H9 (cell line): ENCODE measurements at regions not wholly inside any gene's neighbourhood (a gene's known extent, or its start where the extent isn't known, plus 50 kb on each side); places are given as distances from the start of the nearest gene placed in this dataset.

Experiments
- DNase-seq: peaks from one replicate; pipeline ENCODE4 v3.0.0-alpha.2; 2017
- H2AFZ ChIP-seq: one replicate; pipeline ENCODE4 v1.6.1; 2013; ENCODE audit warnings: mild to moderate bottlenecking, low read length, control low read depth, moderate library complexity
- H2AK5ac ChIP-seq: 2 replicates; pipeline ENCODE4 v1.6.1; 2013; ENCODE audit warnings: low read length, control low read depth, mixed read lengths; ENCODE audit not compliant: insufficient read length
- H2BK120ac ChIP-seq: one replicate; pipeline ENCODE4 v1.6.1; 2013; ENCODE audit warnings: low read depth, mild to moderate bottlenecking, low read length, control low read depth, inconsistent platforms; ENCODE audit not compliant: poor library complexity, severe bottlenecking
- H2BK12ac ChIP-seq: 2 replicates; pipeline ENCODE4 v1.6.1; 2013; ENCODE audit warnings: low read length, control low read depth, mixed read lengths, low read depth; ENCODE audit not compliant: insufficient read length
- H2BK15ac ChIP-seq: 2 replicates; pipeline ENCODE4 v1.6.1; 2013; ENCODE audit warnings: low read depth, low read length, control low read depth
- H2BK20ac ChIP-seq: one replicate; pipeline ENCODE4 v1.6.1; 2013; ENCODE audit warnings: low read depth, mild to moderate bottlenecking, low read length, control low read depth, inconsistent platforms; ENCODE audit not compliant: poor library complexity, severe bottlenecking
- H2BK5ac ChIP-seq: 2 replicates; pipeline ENCODE4 v1.6.1; 2013; ENCODE audit warnings: low read length, control low read depth, mixed read lengths; ENCODE audit not compliant: insufficient read length
- H3K14ac ChIP-seq: 2 replicates; pipeline ENCODE4 v1.6.1; 2013; ENCODE audit warnings: low read length, control low read depth; ENCODE audit not compliant: insufficient read depth
- H3K18ac ChIP-seq: 2 replicates; pipeline ENCODE4 v1.6.1; 2013; ENCODE audit warnings: low read depth, mild to moderate bottlenecking, mixed read lengths, low read length, control low read depth; ENCODE audit not compliant: insufficient read length
- H3K23ac ChIP-seq: 2 replicates; pipeline ENCODE4 v1.6.1; 2013; ENCODE audit warnings: low read length, control low read depth, mixed read lengths, low read depth; ENCODE audit not compliant: insufficient read length
- H3K23me2 ChIP-seq: 2 replicates; pipeline ENCODE4 v1.6.1; 2013; ENCODE audit warnings: low read depth, mild to moderate bottlenecking, mixed read lengths, low read length, control low read depth; ENCODE audit not compliant: insufficient read length, poor library complexity, severe bottlenecking
- H3K27ac ChIP-seq: 2 replicates; pipeline ENCODE4 v1.5.1; 2013; ENCODE audit warnings: low read length, control low read depth, mixed read lengths, low read depth; ENCODE audit not compliant: insufficient read length
- H3K27me3 ChIP-seq: 2 replicates; pipeline ENCODE4 v1.6.1; 2013; ENCODE audit warnings: low read length, control low read depth, inconsistent platforms; ENCODE audit not compliant: insufficient read depth
- H3K4ac ChIP-seq: 2 replicates; pipeline ENCODE4 v1.6.1; 2013; ENCODE audit warnings: low read depth, mild to moderate bottlenecking, control low read depth, inconsistent platforms, low read length, moderate library complexity
- H3K4me1 ChIP-seq: 2 replicates; pipeline ENCODE4 v1.6.1; 2013; ENCODE audit warnings: low read length, control low read depth, inconsistent platforms; ENCODE audit not compliant: insufficient read depth
- H3K4me2 ChIP-seq: 2 replicates; pipeline ENCODE4 v1.6.1; 2013; ENCODE audit warnings: low read length, control low read depth, mixed read lengths; ENCODE audit not compliant: insufficient read length, insufficient read depth
- H3K56ac ChIP-seq: 2 replicates; pipeline ENCODE4 v1.6.1; 2013; ENCODE audit warnings: low read depth, mild to moderate bottlenecking, mixed read lengths, low read length, control low read depth; ENCODE audit not compliant: insufficient read length
- H3K79me1 ChIP-seq: 2 replicates; pipeline ENCODE4 v1.6.1; 2013; ENCODE audit warnings: low read depth, mild to moderate bottlenecking, moderate library complexity, low read length, control low read depth, inconsistent platforms; ENCODE audit not compliant: insufficient read depth, poor library complexity, severe bottlenecking
- H3K79me2 ChIP-seq: 2 replicates; pipeline ENCODE4 v1.6.1; 2013; ENCODE audit warnings: low read length, control low read depth, inconsistent platforms; ENCODE audit not compliant: insufficient read depth
- H3K9ac ChIP-seq: 2 replicates; pipeline ENCODE4 v1.6.1; 2013; ENCODE audit warnings: low read length, control low read depth, mixed read lengths; ENCODE audit not compliant: insufficient read length; ENCODE audit errors: extremely low read depth
- H3K9me3 ChIP-seq: one replicate; pipeline ENCODE4 v1.6.1; 2013; ENCODE audit warnings: low read depth, low read length, inconsistent platforms; ENCODE audit not compliant: control insufficient read depth
- H3T11ph ChIP-seq: one replicate; pipeline ENCODE4 v1.6.1; 2013; ENCODE audit warnings: mild to moderate bottlenecking, low read length, control low read depth, inconsistent platforms
- H4K20me1 ChIP-seq: one replicate; pipeline ENCODE4 v1.6.1; 2013; ENCODE audit not compliant: control insufficient read depth, insufficient read length, insufficient read depth
- H4K5ac ChIP-seq: 2 replicates; pipeline ENCODE4 v1.6.1; 2013; ENCODE audit warnings: low read depth, mild to moderate bottlenecking, mixed read lengths, low read length, control low read depth; ENCODE audit not compliant: insufficient read length
- H4K8ac ChIP-seq: replicated peaks from 2 replicates; pipeline ENCODE4 v1.6.1; 2013; ENCODE audit warnings: low read length, control low read depth, mixed read lengths, low read depth; ENCODE audit not compliant: insufficient read length
- H4K91ac ChIP-seq: 2 replicates; pipeline ENCODE4 v1.6.1; 2013; ENCODE audit warnings: low read depth, mild to moderate bottlenecking, moderate library complexity, mixed read lengths, low read length, control low read depth; ENCODE audit not compliant: insufficient read length
- H3K27ac Mint-ChIP-seq, 3 experiments: 2 replicates in 2 of 3; 3 replicates in 1 of 3; pipeline ENCODE4 v1.8.0; 2020 to 2021; ENCODE audit warnings: mixed read lengths in 3 of 3, mild to moderate bottlenecking in 1 of 3, moderate library complexity in 1 of 3
- H3K27me3 Mint-ChIP-seq: 2 replicates; pipeline ENCODE4 v1.8.0; 2021; ENCODE audit warnings: low read depth, mild to moderate bottlenecking, moderate library complexity, mixed read lengths
- H3K36me3 Mint-ChIP-seq, 3 experiments: 2 replicates in 2 of 3; 3 replicates in 1 of 3; pipeline ENCODE4 v1.8.0; 2020 to 2021; ENCODE audit warnings: low read depth in 3 of 3, mixed read lengths in 3 of 3; ENCODE audit not compliant: insufficient read depth in 1 of 3
- H3K4me1 Mint-ChIP-seq, 2 experiments: 2 replicates each; pipeline ENCODE4 v1.8.0; 2020; ENCODE audit warnings: mixed read lengths in 2 of 2
- H3K4me3 Mint-ChIP-seq, 2 experiments: 2 replicates in 1 of 2; 3 replicates in 1 of 2; pipeline ENCODE4 v1.8.0; 2020 to 2021; ENCODE audit warnings: mild to moderate bottlenecking in 2 of 2, mixed read lengths in 2 of 2, moderate library complexity in 1 of 2
- H3K9me3 Mint-ChIP-seq, 2 experiments: 2 replicates in 1 of 2; 3 replicates in 1 of 2; pipeline ENCODE4 v1.8.0; 2020; ENCODE audit warnings: mild to moderate bottlenecking in 2 of 2, mixed read lengths in 2 of 2, moderate library complexity in 1 of 2
- CTCF ChIP-seq: fragments of 200-600 bp; sonication (generic); conservative IDR thresholded peaks from 3 replicates; pipeline ENCODE4 v1.8.0; 2021; ENCODE audit warnings: antibody characterized with exemption, mild to moderate bottlenecking
- WGBS: extraction: QIAGEN DNeasy Blood & Tissue Kit; methylation state at CpG from one replicate; pipeline ENCODE4 v1.1.7; 2013; ENCODE audit warnings: missing lambda C conversion rate, low lambda C conversion rate, mixed read lengths; ENCODE audit not compliant: insufficient read length; ENCODE audit errors: extremely low coverage; 5-methylcytosine and 5-hydroxymethylcytosine counted together

DNA sequence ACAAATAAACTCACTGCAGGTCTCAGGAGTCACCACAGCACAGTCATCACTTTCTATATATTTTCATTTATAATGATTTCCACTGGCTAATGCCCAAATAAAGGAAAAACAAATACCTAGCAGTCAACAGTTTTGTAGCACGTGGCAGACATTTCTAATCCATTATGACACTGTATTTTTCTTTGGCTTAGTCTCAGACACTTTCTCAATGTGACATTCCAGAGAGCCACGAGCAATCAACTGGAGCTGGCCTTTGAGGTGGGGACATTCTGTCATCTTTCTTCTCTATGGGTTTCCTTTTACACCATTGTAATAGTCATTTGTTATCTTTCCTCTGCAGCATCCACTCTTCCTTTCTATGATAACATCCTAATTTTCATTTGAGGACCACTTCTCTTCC is 119.7 kb downstream of the WNT5A start:
- Mint-ChIP-seq H3K4me1 (no peaks in the 10 kb centered on the region), H3K27ac (no peak overlapping the region), H3K4me3 (no peak overlapping the region), H3K27me3 (no peaks in the 10 kb centered on the region; the same call in 1 of the 2 replicates), H3K36me3 (no peaks in the 10 kb centered on the region), H3K9me3 (no peaks in the 10 kb centered on the region)
- H3K4ac ChIP-seq: no peak overlapping the region
- no peak overlapping the region for H2BK15ac ChIP-seq
- no peak overlapping the region for H3T11ph ChIP-seq
- no peak overlapping the region for H3K23ac ChIP-seq
- H3K23me2 ChIP-seq: no peaks in the 10 kb centered on the region
- no peak overlapping the region for H4K5ac ChIP-seq
- no peak for DNase-seq
- H3K4me1 ChIP-seq: no peaks in the 10 kb centered on the region
- H3K27ac ChIP-seq: no peak overlapping the region
- no peak overlapping the region for H2AFZ ChIP-seq
- no peaks in the 10 kb centered on the region for H3K9me3 ChIP-seq
- no peak overlapping the region for H3K14ac ChIP-seq
- no CpG with 5 or more reads among the region's 2 CpGs for WGBS
- no peaks in the 10 kb centered on the region for H4K20me1 ChIP-seq
- H2BK120ac ChIP-seq: no peak overlapping the region
- no peak for TF ChIP-seq CTCF
- no peaks in the 10 kb centered on the region for H3K79me1 ChIP-seq
- no peak overlapping the region for H4K8ac ChIP-seq
- H4K91ac ChIP-seq: no peak overlapping the region
- H3K56ac ChIP-seq: no peak overlapping the region
- no peaks in the 10 kb centered on the region for H3K27me3 ChIP-seq
- H2BK5ac ChIP-seq: no peak overlapping the region
- no peak overlapping the region for H3K9ac ChIP-seq
- no peaks in the 10 kb centered on the region for H3K79me2 ChIP-seq
- no peak overlapping the region for H3K18ac ChIP-seq
- no peak overlapping the region for H2AK5ac ChIP-seq
- H3K4me2 ChIP-seq: no peak overlapping the region
- H2BK12ac ChIP-seq: no peak overlapping the region
- H2BK20ac ChIP-seq: no peak overlapping the region
